ENCODE measurements at regions not wholly inside any gene's neighbourhood (a gene's known extent, or its start where the extent isn't known, plus 50 kb on each side); places are given as distances from the start of the nearest gene placed in this dataset.

- Histone ChIP-seq H3K4me3 (no peak overlapping the region), H3K36me3 (no peaks in the 10 kb centered on the region), H3K9me3 (no peaks in the 10 kb centered on the region), H3K4me1 (no peaks in the 10 kb centered on the region), H3K27ac (no peak overlapping the region), H3K27me3 (peaks cover 0 to 2% of the 10 kb centered on the region in 2 donors)
- no peak for TF ChIP-seq CTCF (IDR thresholded peaks at IDR 0.05)
- no peak for DNase-seq
- intact Hi-C loops (cut with DNase I; ENCODE audit: low total_unique reads): no loop called here
These were observed 155.4 kb upstream of the VRK2 start for GRCh38 chr2:57891086-57891712.

GRCh38 chr2:57892920-57893319 lies 153.7 kb upstream of the VRK2 start:
- DNase-seq: no peak
- no peak for TF ChIP-seq CTCF (IDR thresholded peaks at IDR 0.05)
- H3K4me1 ChIP-seq: no peaks in the 10 kb centered on the region
- no peaks in the 10 kb centered on the region for H3K36me3 ChIP-seq
- H3K27ac ChIP-seq: no peak overlapping the region
- intact Hi-C loops (cut with DNase I; ENCODE audit: low total_unique reads): no loop called here
- no peaks in the 10 kb centered on the region for H3K27me3 ChIP-seq
- H3K4me3 ChIP-seq: no peak overlapping the region
- no peaks in the 10 kb centered on the region for H3K9me3 ChIP-seq

DNA sequence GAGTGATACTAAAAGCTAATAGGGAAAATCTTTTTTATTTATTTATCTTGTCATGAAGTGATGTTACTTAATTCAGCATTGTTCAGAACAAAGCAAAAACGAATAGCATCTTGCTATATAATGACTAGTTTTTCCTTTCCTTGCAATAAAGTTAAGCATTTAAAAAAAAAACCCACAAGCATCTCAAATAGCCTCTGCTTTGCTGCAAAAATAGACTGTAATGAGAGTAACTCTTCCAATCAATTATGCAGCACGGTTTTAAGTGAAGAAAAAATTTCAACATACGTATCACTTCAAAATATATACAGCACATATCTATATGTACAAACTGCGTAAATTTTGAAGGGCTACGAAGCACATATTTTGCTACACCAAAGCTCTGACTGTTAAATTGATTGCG lies 153.3 kb upstream of the VRK2 start:
- no peak for DNase-seq
- H3K27me3 ChIP-seq: no peaks in the 10 kb centered on the region
- no peaks in the 10 kb centered on the region for H3K4me1 ChIP-seq
- intact Hi-C loops (cut with DNase I; ENCODE audit: low total_unique reads): no loop called here
- H3K36me3 ChIP-seq: no peaks in the 10 kb centered on the region
- TF ChIP-seq CTCF (IDR thresholded peaks at IDR 0.05): no peak
- no peak overlapping the region for H3K27ac ChIP-seq
- H3K9me3 ChIP-seq: no peaks in the 10 kb centered on the region
- H3K4me3 ChIP-seq: no peak overlapping the region

GRCh38 chr2:57893786-57894185 lies 152.8 kb upstream of the VRK2 start:
- Histone ChIP-seq H3K27me3 (no peaks in the 10 kb centered on the region), H3K4me1 (no peaks in the 10 kb centered on the region), H3K4me3 (no peak overlapping the region), H3K27ac (no peak overlapping the region), H3K36me3 (no peaks in the 10 kb centered on the region), H3K9me3 (no peaks in the 10 kb centered on the region)
- TF ChIP-seq CTCF (IDR thresholded peaks at IDR 0.05): no peak
- no peak for DNase-seq
- intact Hi-C loops (cut with DNase I; ENCODE audit: low total_unique reads): no loop called here

DNA sequence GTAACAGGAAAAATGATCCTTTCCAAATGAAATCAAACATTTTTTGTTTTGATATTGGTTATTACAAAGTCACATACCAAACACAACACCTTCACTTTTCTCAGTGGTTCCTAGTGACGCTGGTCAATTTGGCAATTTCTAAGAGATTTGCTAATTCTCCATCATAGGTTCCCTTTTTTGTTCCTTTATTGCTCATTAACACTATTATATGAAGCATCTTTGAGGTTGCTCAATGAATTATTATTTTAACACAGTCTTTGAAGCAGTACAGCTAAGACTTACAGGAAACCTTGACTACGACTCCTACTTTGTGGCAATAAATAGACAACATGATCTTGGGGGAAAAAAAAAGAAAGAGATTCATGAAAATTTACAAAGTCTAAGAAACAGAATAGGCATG lies 152.2 kb upstream of the VRK2 start:
- no peak for DNase-seq
- H3K36me3 ChIP-seq: no peaks in the 10 kb centered on the region
- H3K27ac ChIP-seq: no peak overlapping the region
- no peaks in the 10 kb centered on the region for H3K9me3 ChIP-seq
- H3K27me3 ChIP-seq: no peaks in the 10 kb centered on the region
- intact Hi-C loops (cut with DNase I; ENCODE audit: low total_unique reads): no loop called here
- no peak overlapping the region for H3K4me3 ChIP-seq
- no peak for TF ChIP-seq CTCF (IDR thresholded peaks at IDR 0.05)
- H3K4me1 ChIP-seq: no peaks in the 10 kb centered on the region

DNA sequence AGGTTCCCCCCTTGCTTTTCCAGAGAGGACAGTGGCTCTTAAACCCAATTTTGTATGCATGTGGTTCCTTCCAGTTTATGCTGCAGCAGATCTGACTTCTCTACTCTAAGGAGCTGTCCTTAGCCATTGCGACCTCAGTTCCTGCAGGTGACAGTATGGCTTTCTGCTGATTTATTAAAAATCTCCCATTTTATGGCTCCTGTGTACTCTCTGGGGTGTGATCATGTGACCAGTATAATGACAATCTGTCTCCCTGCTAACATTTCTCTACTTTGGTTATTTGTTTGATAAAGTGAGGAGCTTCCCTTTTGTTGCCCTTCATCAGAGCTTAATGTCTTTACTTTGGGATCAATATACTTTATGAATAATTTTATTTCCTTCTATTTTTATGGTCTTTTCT lies 148.7 kb upstream of the VRK2 start:
- no peak overlapping the region for H3K4me3 ChIP-seq
- no peaks in the 10 kb centered on the region for H3K27me3 ChIP-seq
- H3K36me3 ChIP-seq: no peaks in the 10 kb centered on the region
- no peak overlapping the region for H3K27ac ChIP-seq
- DNase-seq: no peak
- intact Hi-C loops (cut with DNase I; ENCODE audit: low total_unique reads): no loop called here
- no peak for TF ChIP-seq CTCF (IDR thresholded peaks at IDR 0.05)
- H3K4me1 ChIP-seq: no peaks in the 10 kb centered on the region
- no peaks in the 10 kb centered on the region for H3K9me3 ChIP-seq

Measured in tibial artery (tissue), 4 donors.